ENCODE measurements at regions not wholly inside any gene's neighbourhood (a gene's known extent, or its start where the extent isn't known, plus 50 kb on each side); places are given as distances from the start of the nearest gene placed in this dataset.

- TF ChIP-seq ZNF432 (CRISPR knock-in tag; IDR thresholded peaks at IDR 0.05; ENCODE audit: borderline replicate concordance) (no peak), ASH2L (IDR thresholded peaks at IDR 0.05; ENCODE audit: insufficient read length, low read depth, low read length) (no peak), ZNF317 (CRISPR knock-in tag; IDR thresholded peaks at IDR 0.05) (peak; percentile 47; the same call in 1 of the 2 replicates), U2AF1 (optimal IDR thresholded peaks at IDR 0.05; ENCODE audit: low read depth, low read length) (no peak), ARNT (IDR thresholded peaks at IDR 0.05) (no peak), SKIL (CRISPR knock-in tag; IDR thresholded peaks at IDR 0.05; ENCODE audit: borderline replicate concordance) (no peak), BORCS8-MEF2B (CRISPR knock-in tag; IDR thresholded peaks at IDR 0.05) (no peak), ZNF282 (IDR thresholded peaks at IDR 0.05; ENCODE audit: partially characterized antibody) (no peak), KDM1A (CRISPR knock-in tag; IDR thresholded peaks at IDR 0.05) (peak; percentile 73), ZNF274 (CRISPR knock-in tag; IDR thresholded peaks at IDR 0.05) (no peak), SYNCRIP (IDR thresholded peaks at IDR 0.05; ENCODE audit: insufficient read depth, low read depth, low read length) (no peak), RNF2 (conservative IDR thresholded peaks at IDR 0.05; ENCODE audit: low read depth) (no peak), HNRNPK (IDR thresholded peaks at IDR 0.05; ENCODE audit: low read depth, low read length, poor library complexity, severe bottlenecking) (no peak), CERS6 (CRISPR knock-in tag; IDR thresholded peaks at IDR 0.05) (no peak), ATAD3A (CRISPR knock-in tag; IDR thresholded peaks at IDR 0.05) (no peak), ZNF704 (CRISPR knock-in tag; IDR thresholded peaks at IDR 0.05; ENCODE audit: borderline replicate concordance) (no peak), SOX5 (CRISPR knock-in tag; IDR thresholded peaks at IDR 0.05; ENCODE audit: borderline replicate concordance) (peak; percentile 78), PRMT3 (CRISPR knock-in tag; IDR thresholded peaks at IDR 0.05; ENCODE audit: borderline replicate concordance, low read depth) (no peak), MYC (CRISPR knock-in tag; IDR thresholded peaks at IDR 0.05; ENCODE audit: borderline replicate concordance) (no peak), TRIM24 (CRISPR knock-in tag; IDR thresholded peaks at IDR 0.05) (peak; percentile 65; the same call in 1 of the 2 replicates), CENPT (CRISPR knock-in tag; IDR thresholded peaks at IDR 0.05; ENCODE audit: low read depth) (no peak), ZNF264 (CRISPR knock-in tag; IDR thresholded peaks at IDR 0.05) (0 out of 2 replicates have a peak, but pooled peaks have one; percentile 29), PCBP1 (IDR thresholded peaks at IDR 0.05; ENCODE audit: borderline replicate concordance, low read depth, low read length) (no peak), LRRFIP1 (CRISPR knock-in tag; conservative IDR thresholded peaks at IDR 0.05) (no peak), BRCA1 (CRISPR knock-in tag; IDR thresholded peaks at IDR 0.05) (no peak), CBX1 (IDR thresholded peaks at IDR 0.05; ENCODE audit: low read depth) (no peak), NFE2L2 (IDR thresholded peaks at IDR 0.05; ENCODE audit: low read length) (no peak)
Observed at GRCh38 chr6:144415014-144415413, 129.9 kb downstream of the UTRN start (continued).

Measured in HepG2 (cell line).